PC-9 (cell line): ENCODE measurements at regions not wholly inside any gene's neighbourhood (a gene's known extent, or its start where the extent isn't known, plus 50 kb on each side); places are given as distances from the start of the nearest gene placed in this dataset.

ENCODE experiments used
- BruUV-seq: library from RNA; stranded (reverse); fragments of 400-500 nt; replicated peaks from 2 replicates; lab custom pipeline; 2021; lab: Mats Ljungman, UMichigan
- CTCF ChIA-PET: fragments of 300-600 bp; sonication (Branson Sonifier 250); formaldehyde crosslinking; loops from one replicate; lab custom pipeline; 2022; ENCODE audit warnings: antibody characterized with exemption; lab: Charles Lee
- POLR2A ChIA-PET: fragments of 300-600 bp; sonication (Branson Sonifier 250); formaldehyde crosslinking; loops from one replicate; lab custom pipeline; 2022; ENCODE audit warnings: antibody characterized with exemption; ENCODE audit not compliant: unreplicated experiment; lab: Charles Lee
- DNase-seq, 2 experiments: peaks; one replicate each; pipeline versions ENCODE4 v3.0.0 to v3.0.0-alpha.2; 2015 to 2022; ENCODE audit warnings: mixed read lengths in 1 of 2
- H2AFZ ChIP-seq: fragments of 200-600 bp; sonication (generic); 2 replicates; pipeline ENCODE4 v1.8.1; 2017; ENCODE audit warnings: antibody characterized with exemption
- H3F3A ChIP-seq: fragments of 200-600 bp; sonication (generic); 2 replicates; pipeline ENCODE4 v1.8.1; 2017; ENCODE audit warnings: antibody characterized with exemption, mild to moderate bottlenecking, low read depth; ENCODE audit not compliant: insufficient read depth
- H3K27ac ChIP-seq: fragments of 200-600 bp; sonication (generic); 2 replicates; pipeline ENCODE4 v1.6.1; 2016; ENCODE audit warnings: mixed run types
- H3K27me3 ChIP-seq: fragments of 200-600 bp; sonication (generic); 2 replicates; pipeline ENCODE4 v1.6.1; 2016; ENCODE audit warnings: low read depth, mixed run types; ENCODE audit not compliant: insufficient read depth
- H3K36me3 ChIP-seq: fragments of 200-600 bp; sonication (generic); 2 replicates; pipeline ENCODE4 v1.6.1; 2016; ENCODE audit warnings: low read depth, mixed run types
- H3K4me1 ChIP-seq: fragments of 200-600 bp; sonication (generic); replicated peaks from 2 replicates; pipeline ENCODE4 v1.6.1; 2016; ENCODE audit warnings: mixed run types; ENCODE audit not compliant: insufficient read depth
- H3K4me2 ChIP-seq: fragments of 200-600 bp; sonication (generic); 2 replicates; pipeline ENCODE4 v1.6.1; 2017; ENCODE audit warnings: mixed run types
- H3K4me3 ChIP-seq: fragments of 200-600 bp; sonication (generic); 2 replicates; pipeline ENCODE4 v1.6.1; 2016; ENCODE audit warnings: mixed run types
- H3K79me2 ChIP-seq: fragments of 200-600 bp; sonication (generic); 2 replicates; pipeline ENCODE4 v1.6.1; 2017; ENCODE audit warnings: low read depth, mixed run types
- H3K9me2 ChIP-seq: fragments of 200-600 bp; sonication (generic); 2 replicates; pipeline ENCODE4 v1.8.1; 2017; ENCODE audit warnings: mild to moderate bottlenecking; ENCODE audit not compliant: insufficient read depth
- H3K9me3 ChIP-seq: fragments of 200-600 bp; sonication (generic); 2 replicates; pipeline ENCODE4 v1.8.1; 2016; ENCODE audit warnings: low read depth; ENCODE audit not compliant: insufficient read depth
- H4K20me1 ChIP-seq: fragments of 200-600 bp; sonication (generic); 2 replicates; pipeline ENCODE4 v1.8.1; 2017; ENCODE audit not compliant: insufficient read depth
- CTCF ChIP-seq: fragments of 200-600 bp; sonication (generic); conservative IDR thresholded peaks from 2 replicates; pipeline ENCODE4 v1.6.1; 2017; ENCODE audit warnings: mixed run types, antibody characterized with exemption, mild to moderate bottlenecking, moderate library complexity
- EZH2 ChIP-seq: fragments of 200-600 bp; sonication (generic); IDR thresholded peaks from 2 replicates; pipeline ENCODE4 v1.8.0; 2017; ENCODE audit warnings: antibody characterized with exemption, low read depth
- intact Hi-C: fragments of 100-400 bp; cut with micrococcal nuclease; formaldehyde crosslinking; loops from one replicate; pipeline ENCODE4 v1.10.0; 2022; ENCODE audit not compliant: unreplicated experiment

GRCh38 chr3:20701641-20702040 lies 515.6 kb upstream of the SGO1 start:
- H3K9me3 ChIP-seq = no peaks in the 10 kb centered on the region
- DNase-seq = no peak
- ChIA-PET POLR2A (no interaction called here), CTCF (no interaction called here)
- no peak overlapping the region for H3K4me2 ChIP-seq
- no peak overlapping the region for H2AFZ ChIP-seq
- intact Hi-C loops = no loop called here
- no peak overlapping the region for H3K4me3 ChIP-seq
- no peak for TF ChIP-seq EZH2
- TF ChIP-seq CTCF = no peak
- H3K9me2 ChIP-seq = no peaks in the 10 kb centered on the region
- no peak overlapping the region for H3K27ac ChIP-seq
- no peaks in the 10 kb centered on the region for H3K36me3 ChIP-seq
- H3F3A ChIP-seq = no peaks in the 10 kb centered on the region
- H3K79me2 ChIP-seq = no peaks in the 10 kb centered on the region
- no peaks in the 10 kb centered on the region for H3K27me3 ChIP-seq
- no peaks in the 10 kb centered on the region for H3K4me1 ChIP-seq
- BruUV-seq = no TSS peak
- H4K20me1 ChIP-seq = no peaks in the 10 kb centered on the region

GRCh38 chr3:20700714-20701113 lies 514.7 kb upstream of the SGO1 start:
- Histone ChIP-seq H3K79me2 (no peaks in the 10 kb centered on the region), H3K9me3 (no peaks in the 10 kb centered on the region), H3K4me1 (no peaks in the 10 kb centered on the region), H3K27me3 (no peaks in the 10 kb centered on the region), H3K27ac (no peak overlapping the region), H2AFZ (no peak overlapping the region), H3F3A (no peaks in the 10 kb centered on the region), H4K20me1 (no peaks in the 10 kb centered on the region), H3K36me3 (no peaks in the 10 kb centered on the region), H3K4me2 (no peak overlapping the region), H3K4me3 (no peak overlapping the region), H3K9me2 (no peaks in the 10 kb centered on the region)
- CTCF ChIA-PET = no interaction called here
- TF ChIP-seq CTCF = no peak
- no peak for TF ChIP-seq EZH2
- POLR2A ChIA-PET = no interaction called here
- intact Hi-C loops = no loop called here
- no peak for DNase-seq
- no TSS peak for BruUV-seq

DNA sequence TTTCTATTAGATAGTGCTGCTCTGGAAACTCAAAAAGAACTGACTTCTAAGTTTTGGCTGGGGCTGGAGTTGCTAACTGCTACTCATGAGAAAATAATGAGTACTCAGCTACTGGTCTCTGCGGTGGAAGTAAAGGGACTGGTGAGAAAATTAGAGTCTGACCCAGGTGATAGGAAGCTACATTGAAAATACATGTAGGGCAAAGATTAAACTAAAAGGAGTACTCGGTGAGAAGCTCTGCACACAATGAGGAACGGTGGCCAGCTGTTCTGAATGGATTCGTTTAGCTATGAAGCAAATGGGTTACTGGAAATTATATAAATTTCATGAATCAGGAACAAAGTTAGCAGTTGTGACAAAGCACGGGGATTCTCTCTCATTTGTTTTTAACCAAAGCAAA lies 512.9 kb upstream of the SGO1 start:
- POLR2A ChIA-PET = no interaction called here
- Histone ChIP-seq H3K27ac (no peak overlapping the region), H3K79me2 (no peaks in the 10 kb centered on the region), H3K27me3 (no peaks in the 10 kb centered on the region), H3K4me2 (no peak overlapping the region), H3F3A (no peaks in the 10 kb centered on the region), H2AFZ (no peak overlapping the region), H4K20me1 (no peaks in the 10 kb centered on the region), H3K4me3 (no peak overlapping the region), H3K4me1 (no peaks in the 10 kb centered on the region), H3K36me3 (no peaks in the 10 kb centered on the region), H3K9me2 (no peaks in the 10 kb centered on the region; the same call in 1 of the 2 replicates), H3K9me3 (no peaks in the 10 kb centered on the region)
- CTCF ChIA-PET = no interaction called here
- BruUV-seq = no TSS peak
- no peak for DNase-seq
- no peak for TF ChIP-seq EZH2
- intact Hi-C loops = no loop called here

DNA sequence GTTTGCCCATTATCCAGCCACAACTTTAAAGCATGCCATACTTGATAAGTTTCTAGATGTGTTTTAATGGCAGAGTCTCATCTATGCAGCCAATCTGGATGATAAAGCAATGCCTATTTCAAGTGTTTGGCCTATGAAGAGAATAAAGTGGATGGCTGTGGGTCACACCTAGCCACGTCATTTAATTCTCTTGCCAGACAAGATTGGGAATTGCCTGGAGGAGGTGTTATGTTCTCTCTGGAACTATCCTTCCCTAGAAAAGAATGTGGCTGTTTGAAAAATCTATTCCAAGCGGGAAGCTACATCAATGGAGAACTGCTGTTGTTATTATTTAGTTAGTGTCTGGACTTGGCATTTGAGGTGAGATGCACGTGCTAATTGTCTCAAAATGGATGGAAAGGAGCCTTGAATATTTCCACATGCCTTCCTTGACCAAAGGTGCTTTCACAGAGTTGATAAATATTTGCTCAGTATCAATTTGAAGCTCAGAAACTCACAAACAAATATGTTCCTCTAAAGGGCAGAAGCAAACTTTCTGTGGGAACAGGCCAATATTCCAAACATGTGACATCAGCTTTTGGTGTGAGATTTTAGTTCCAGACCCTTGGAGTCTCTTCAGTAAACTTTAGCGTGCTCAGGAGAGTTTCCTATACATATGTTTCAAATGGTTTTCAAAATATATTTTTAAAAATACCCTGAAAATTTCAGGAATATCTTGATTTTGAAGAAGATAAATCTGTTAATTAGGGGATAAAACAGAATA lies 510.6 kb upstream of the SGO1 start:
- DNase-seq = no peak
- H2AFZ ChIP-seq = no peak overlapping the region
- H4K20me1 ChIP-seq = no peaks in the 10 kb centered on the region
- CTCF ChIA-PET = no interaction called here
- H3K9me3 ChIP-seq = no peaks in the 10 kb centered on the region
- POLR2A ChIA-PET = no interaction called here
- H3K27me3 ChIP-seq = no peaks in the 10 kb centered on the region
- H3K36me3 ChIP-seq = no peaks in the 10 kb centered on the region
- no peak overlapping the region for H3K4me3 ChIP-seq
- no TSS peak for BruUV-seq
- H3K27ac ChIP-seq = no peak overlapping the region
- intact Hi-C loops = no loop called here
- H3F3A ChIP-seq = no peaks in the 10 kb centered on the region
- no peaks in the 10 kb centered on the region for H3K4me1 ChIP-seq
- no peaks in the 10 kb centered on the region; the same call in 1 of the 2 replicates for H3K9me2 ChIP-seq
- no peaks in the 10 kb centered on the region for H3K79me2 ChIP-seq
- no peak for TF ChIP-seq CTCF
- TF ChIP-seq EZH2 = no peak
- H3K4me2 ChIP-seq = no peak overlapping the region
